GM21360 (cell line): ENCODE measurements at regions not wholly inside any gene's neighbourhood (a gene's known extent, or its start where the extent isn't known, plus 50 kb on each side); places are given as distances from the start of the nearest gene placed in this dataset.

ENCODE experiments used
- ATAC-seq: cut with Tn5 transposase; IDR thresholded peaks from one replicate; pipeline ENCODE4 v1.9.1; 2021; ENCODE audit warnings: mild to moderate bottlenecking, moderate library complexity; ENCODE audit not compliant: unreplicated experiment

- no peak for ATAC-seq
These were observed 408.1 kb downstream of the GADD45G start for GRCh38 chr9:90012949-90013348.

GRCh38 chr9:90013778-90014177, 409.0 kb downstream of the GADD45G start:
- no peak for ATAC-seq

GRCh38 chr9:90014421-90014820, 409.6 kb downstream of the GADD45G start:
- ATAC-seq = no peak

GRCh38 chr9:90016272-90016671, 411.5 kb downstream of the GADD45G start:
- no peak for ATAC-seq

- ATAC-seq = no peak
These were observed 412.9 kb downstream of the GADD45G start for GRCh38 chr9:90017679-90018078.

GRCh38 chr9:90018688-90019087, 413.9 kb downstream of the GADD45G start:
- ATAC-seq = no peak

GRCh38 chr9:90019626-90020025, 414.8 kb downstream of the GADD45G start:
- ATAC-seq = no peak

- ATAC-seq = no peak
These were observed 415.6 kb downstream of the GADD45G start for GRCh38 chr9:90020276-90020871.

- no peak for ATAC-seq
These were observed 416.5 kb downstream of the GADD45G start for GRCh38 chr9:90021216-90021906.

- ATAC-seq = no peak
These were observed 417.7 kb downstream of the GADD45G start for GRCh38 chr9:90022474-90022873.

- no peak for ATAC-seq
These were observed 419.0 kb downstream of the GADD45G start for GRCh38 chr9:90023861-90024260.

GRCh38 chr9:90024409-90024808, 419.6 kb downstream of the GADD45G start:
- ATAC-seq = no peak

GRCh38 chr9:90024823-90025222, 420.0 kb downstream of the GADD45G start:
- ATAC-seq = no peak

GRCh38 chr9:90025816-90026215, 421.0 kb downstream of the GADD45G start:
- ATAC-seq = no peak

- ATAC-seq = no peak
These were observed 422.5 kb downstream of the GADD45G start for GRCh38 chr9:90027296-90027790.

GRCh38 chr9:90029386-90029785, 424.6 kb downstream of the GADD45G start:
- no peak for ATAC-seq

- ATAC-seq = no peak
These were observed 425.2 kb downstream of the GADD45G start for GRCh38 chr9:90029996-90030395.

GRCh38 chr9:90032296-90033027, 427.6 kb downstream of the GADD45G start:
- no peak for ATAC-seq

- no peak for ATAC-seq
These were observed 428.3 kb downstream of the GADD45G start for GRCh38 chr9:90033028-90033650.

- ATAC-seq = no peak
These were observed 429.3 kb downstream of the GADD45G start for GRCh38 chr9:90034071-90034470.

GRCh38 chr9:90035471-90035870, 430.7 kb downstream of the GADD45G start:
- no peak for ATAC-seq
